OCI-M1 (cell line): ENCODE measurements at regions not wholly inside any gene's neighbourhood (a gene's known extent, or its start where the extent isn't known, plus 50 kb on each side); places are given as distances from the start of the nearest gene placed in this dataset.

Experiments
- DNase-seq: peaks from one replicate; lab custom pipeline; 2025; lab: John Stamatoyannopoulos, UW

GRCh38 chr6:146865756-146866379, 267.1 kb downstream of the ADGB start:
- no peak for DNase-seq

DNA sequence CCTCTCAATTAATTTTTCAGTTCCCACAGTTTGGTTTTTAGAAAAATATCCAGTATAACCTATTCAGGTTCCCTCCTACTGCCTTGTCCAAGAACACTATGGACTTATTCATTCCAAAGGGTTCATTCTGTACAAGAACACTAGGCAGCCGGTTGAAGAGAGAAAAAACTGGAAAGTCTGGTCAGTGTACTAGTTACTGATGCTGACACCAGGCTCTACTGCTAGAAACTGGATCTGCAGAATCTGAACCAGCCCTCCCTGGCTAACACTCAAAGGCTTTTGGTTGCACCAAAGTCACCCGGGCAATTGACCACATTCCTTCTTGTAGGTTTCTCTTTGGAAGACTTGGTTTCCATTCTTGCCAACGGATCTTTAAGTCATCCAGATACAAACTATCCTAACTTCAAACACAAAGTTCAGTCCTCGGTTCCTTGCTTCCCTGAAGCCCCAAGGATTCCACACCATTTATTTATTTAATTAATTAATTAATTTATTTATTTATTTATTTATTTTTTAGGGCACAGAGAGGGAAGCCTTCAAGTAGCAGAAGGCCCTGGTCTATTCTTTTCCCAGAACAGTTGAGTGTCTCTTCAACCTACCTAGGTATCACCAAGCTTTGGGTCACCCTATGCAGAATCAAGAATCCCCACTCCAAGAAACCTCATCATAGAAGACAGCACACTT, 268.1 kb downstream of the ADGB start:
- no peak for DNase-seq

DNA sequence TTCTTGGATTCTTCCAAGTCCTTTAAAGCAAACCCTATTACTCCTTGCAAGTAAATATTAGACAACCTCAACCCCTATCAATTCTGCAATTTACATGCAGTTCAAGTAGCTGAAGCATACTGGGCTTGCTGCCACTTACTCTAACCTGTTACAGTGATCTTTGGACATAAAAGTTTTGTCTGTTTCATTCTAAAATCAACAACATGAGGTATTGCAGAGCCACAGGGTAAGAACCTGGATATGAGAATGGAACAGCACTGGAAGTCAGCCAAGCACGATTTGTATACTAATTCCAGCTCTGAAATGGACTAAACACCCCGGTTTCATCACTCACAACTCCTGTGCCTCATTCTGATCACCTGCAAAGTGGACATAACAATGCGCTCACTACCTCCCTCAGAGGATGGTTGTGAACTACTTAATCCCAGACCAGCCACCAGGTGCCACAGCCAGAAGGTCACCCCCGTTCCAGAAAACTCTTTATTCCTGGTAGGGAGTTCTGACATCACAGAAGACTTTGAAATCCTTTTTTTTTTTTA, 270.0 kb downstream of the ADGB start:
- no peak for DNase-seq

DNA sequence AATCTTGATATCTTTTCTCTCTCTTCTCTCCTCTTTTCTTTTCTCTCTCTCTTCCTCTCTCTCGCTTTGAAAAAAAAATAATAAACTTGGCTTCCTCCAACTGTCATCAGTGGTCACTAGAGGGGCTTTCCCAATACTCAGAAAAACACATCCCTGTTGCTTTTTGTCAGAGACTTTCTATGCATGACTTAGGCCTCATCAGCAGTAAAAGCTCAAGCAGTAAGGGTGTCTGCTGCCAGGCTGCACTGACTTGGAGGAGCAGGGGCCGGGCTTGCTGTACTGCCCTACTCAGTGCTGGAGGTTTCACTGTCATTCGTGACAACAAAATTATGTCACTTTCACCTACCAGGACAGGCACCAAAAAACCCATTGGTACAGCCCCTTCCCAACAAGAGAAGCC, 272.0 kb downstream of the ADGB start:
- DNase-seq, result no peak

- DNase-seq, result no peak
These were observed 273.0 kb downstream of the ADGB start for GRCh38 chr6:146871611-146872425.

DNA sequence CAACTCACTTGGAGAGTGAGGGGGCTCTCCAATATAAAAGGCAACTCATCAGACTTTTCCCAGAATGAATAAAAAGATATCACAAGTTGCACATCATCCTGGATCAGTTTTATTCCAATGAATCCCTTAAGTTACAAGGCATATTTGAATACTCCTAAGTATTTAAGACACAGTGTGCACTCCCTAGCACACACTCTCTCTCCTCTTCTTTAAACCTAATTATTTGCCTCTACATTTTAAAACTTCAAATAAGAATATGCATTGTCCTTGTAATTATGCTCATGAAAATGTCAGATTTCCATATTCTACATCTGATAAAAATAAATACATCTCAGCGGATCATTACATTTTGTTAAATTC, 273.6 kb downstream of the ADGB start:
- no peak for DNase-seq

DNA sequence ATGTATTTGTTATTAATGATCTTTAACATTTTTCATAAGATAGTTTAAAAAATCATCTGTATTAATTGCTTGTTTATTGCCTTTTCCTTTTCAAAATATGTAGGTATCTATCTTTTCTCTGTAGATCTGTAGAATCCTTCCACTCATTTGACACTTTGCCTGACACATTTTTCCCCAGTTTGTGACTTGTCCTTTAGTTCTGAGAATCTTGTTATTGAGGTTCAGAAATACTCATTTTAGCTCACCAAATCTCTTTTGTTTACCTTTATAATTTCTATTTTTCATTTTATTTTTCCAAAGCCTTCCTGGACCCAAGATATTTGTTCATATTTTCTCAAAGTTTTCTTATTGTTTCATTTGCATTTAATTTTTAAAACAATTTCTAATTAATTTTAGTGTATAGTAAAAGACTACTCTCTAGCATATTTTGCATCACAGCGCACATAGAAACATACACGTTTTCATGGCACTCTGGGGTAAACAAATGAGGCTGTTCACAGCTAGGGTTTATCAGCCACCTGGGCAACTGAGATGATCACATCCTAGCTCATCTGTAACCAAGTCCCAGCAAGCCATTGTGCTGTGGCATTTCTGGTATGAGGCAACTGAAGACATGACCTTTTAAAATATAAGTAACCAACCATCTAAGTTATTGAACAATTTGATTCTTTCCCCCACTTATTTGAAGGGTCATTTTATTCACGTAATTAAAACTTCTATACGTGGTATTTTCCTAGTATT, 275.7 kb downstream of the ADGB start:
- DNase-seq, result no peak

GRCh38 chr6:146875927-146876270, 277.1 kb downstream of the ADGB start:
- no peak for DNase-seq

GRCh38 chr6:146876271-146877151, 277.7 kb downstream of the ADGB start:
- peak; percentile 100 for DNase-seq

GRCh38 chr6:146878168-146878951, 279.6 kb downstream of the ADGB start:
- peak; percentile 77 for DNase-seq

DNA sequence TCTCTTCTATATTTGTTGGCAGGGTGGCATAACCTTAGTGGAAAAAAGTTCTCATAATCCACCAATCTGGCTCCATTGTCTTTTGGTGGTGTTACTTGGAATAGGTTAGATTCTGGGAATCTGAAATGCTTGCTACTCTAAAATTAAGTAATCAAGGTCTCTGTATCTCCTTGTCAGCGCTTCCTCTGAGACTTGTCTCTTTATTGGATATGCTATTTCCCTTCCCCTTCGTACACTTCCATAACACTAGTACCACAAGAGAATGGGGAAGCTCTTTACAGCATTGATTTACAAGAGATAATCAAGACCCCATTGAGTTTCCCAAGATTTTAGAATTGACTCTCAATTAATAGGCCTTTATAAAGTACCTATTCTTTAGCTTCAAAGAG, 280.2 kb downstream of the ADGB start:
- peak; percentile 79 for DNase-seq

DNA sequence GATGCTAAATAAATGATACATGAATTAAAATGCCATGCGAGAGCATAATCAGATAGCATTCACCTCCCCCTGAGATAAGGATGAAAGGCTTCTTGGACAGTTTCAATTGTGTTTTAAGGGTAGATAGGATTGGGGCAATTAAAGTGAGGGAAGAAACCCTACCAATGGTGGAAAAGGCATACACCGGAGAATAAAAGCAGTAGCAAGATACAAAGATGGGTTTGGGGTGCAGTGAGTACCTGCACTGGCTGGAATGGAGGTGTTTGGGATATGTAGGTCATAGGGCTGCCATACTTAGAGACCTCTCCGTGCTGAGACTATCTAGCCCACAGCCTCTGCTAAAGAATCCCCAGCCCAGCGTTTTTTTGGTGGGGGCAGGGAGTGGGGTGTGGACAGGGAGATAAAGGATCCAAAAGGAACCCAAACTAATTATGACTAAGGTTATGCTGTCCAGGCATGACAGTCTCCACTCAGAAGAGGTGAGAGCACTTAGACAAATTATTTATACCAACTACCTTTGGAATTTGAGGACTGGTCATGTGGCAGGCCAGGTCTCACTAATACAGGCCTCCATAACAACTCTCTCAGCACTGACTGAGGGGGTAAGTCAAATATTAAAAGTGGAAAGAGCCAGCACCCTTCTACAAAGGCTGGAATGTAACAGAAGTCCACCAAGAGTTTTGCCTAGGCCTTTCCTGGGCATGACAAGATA, 280.8 kb downstream of the ADGB start:
- peak; percentile 57 for DNase-seq

- DNase-seq, result peak; percentile 60
These were observed 282.7 kb downstream of the ADGB start for GRCh38 chr6:146881228-146882181.

DNA sequence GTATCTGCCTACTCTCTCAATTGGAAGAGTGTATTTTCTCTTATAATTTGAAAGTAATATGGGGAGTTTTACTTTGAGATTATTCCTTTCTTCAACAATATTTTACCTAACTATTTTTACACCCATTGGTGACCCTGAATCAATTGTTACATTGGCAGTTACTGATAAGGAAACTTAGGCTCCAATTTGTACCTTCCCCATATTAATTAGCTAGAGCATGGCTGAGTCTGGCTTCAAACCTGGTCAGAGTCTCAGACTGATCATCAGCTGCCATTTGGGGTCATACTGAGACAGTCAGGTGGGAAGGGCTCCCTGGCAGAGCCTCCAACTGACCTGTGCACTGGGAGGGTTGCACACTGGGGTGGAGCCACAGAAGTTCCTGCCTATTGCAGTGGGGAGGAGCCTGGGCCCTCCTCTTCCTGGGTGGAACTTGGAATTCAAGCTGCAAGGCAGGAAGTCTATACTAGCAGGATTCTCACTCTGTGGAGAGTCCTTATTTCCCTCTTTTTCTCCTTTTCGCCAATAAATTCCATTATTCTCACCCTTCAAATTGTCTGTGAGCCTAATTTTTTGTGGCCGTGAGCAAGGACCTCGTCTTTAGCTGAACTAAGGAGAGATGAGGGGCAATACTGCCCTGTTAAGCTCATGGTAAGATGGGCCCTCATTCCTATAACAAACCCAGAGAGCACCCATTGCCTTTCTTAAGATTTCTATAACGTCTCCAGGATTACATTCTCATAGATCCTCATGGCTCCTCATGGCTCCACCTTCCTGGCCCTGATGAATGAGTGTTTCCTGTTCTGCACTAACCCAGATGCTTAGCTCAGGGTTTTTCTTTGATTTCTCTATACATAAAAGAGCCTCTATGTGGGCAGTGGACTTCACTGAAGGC, 285.1 kb downstream of the ADGB start:
- peak; percentile 92 for DNase-seq

- peak; percentile 57 for DNase-seq
These were observed 286.0 kb downstream of the ADGB start for GRCh38 chr6:146884728-146885127.

GRCh38 chr6:146885708-146886457, 287.1 kb downstream of the ADGB start:
- peak; percentile 54 for DNase-seq
